EH (cell line): ENCODE measurements at regions not wholly inside any gene's neighbourhood (a gene's known extent, or its start where the extent isn't known, plus 50 kb on each side); places are given as distances from the start of the nearest gene placed in this dataset.

ENCODE experiments used
- DNase-seq: peaks from one replicate; pipeline ENCODE4 v3.0.0-alpha.2; 2015; ENCODE audit warnings: low read depth

- peak; percentile 71 for DNase-seq
Observed at GRCh38 chr16:87052506-87052905, 264.7 kb downstream of the C16orf95 start.

- DNase-seq = no peak
Observed at GRCh38 chr16:87053016-87053982, 263.9 kb downstream of the C16orf95 start.

- no peak for DNase-seq
Observed at GRCh38 chr16:87054154-87054553, 263.0 kb downstream of the C16orf95 start.

GRCh38 chr16:87054856-87055255 lies 262.3 kb downstream of the C16orf95 start:
- DNase-seq = no peak

GRCh38 chr16:87056083-87056482 lies 261.1 kb downstream of the C16orf95 start:
- DNase-seq = peak; percentile 49

GRCh38 chr16:87056551-87056950 lies 260.6 kb downstream of the C16orf95 start:
- DNase-seq = no peak

- peak; percentile 15 for DNase-seq
Observed at GRCh38 chr16:87057211-87057881, 259.8 kb downstream of the C16orf95 start.

- no peak for DNase-seq
Observed at GRCh38 chr16:87057951-87058560, 259.1 kb downstream of the C16orf95 start.

- DNase-seq = no peak
Observed at GRCh38 chr16:87058728-87059250, 258.4 kb downstream of the C16orf95 start.

- peak; percentile 51 for DNase-seq
Observed at GRCh38 chr16:87060034-87060986, 256.9 kb downstream of the C16orf95 start.

GRCh38 chr16:87061243-87061920 lies 255.8 kb downstream of the C16orf95 start:
- DNase-seq = no peak

- DNase-seq = peak; percentile 73
Observed at GRCh38 chr16:87062569-87063442, 254.4 kb downstream of the C16orf95 start.

- DNase-seq = no peak
Observed at GRCh38 chr16:87063543-87063942, 253.6 kb downstream of the C16orf95 start.

GRCh38 chr16:87064731-87065445 lies 252.3 kb downstream of the C16orf95 start:
- no peak for DNase-seq

GRCh38 chr16:87065446-87066132 lies 251.6 kb downstream of the C16orf95 start:
- DNase-seq = no peak

- DNase-seq = no peak
Observed at GRCh38 chr16:87066133-87067002, 250.8 kb downstream of the C16orf95 start.

- DNase-seq = no peak
Observed at GRCh38 chr16:87067003-87067556, 250.1 kb downstream of the C16orf95 start.
